SU-DHL-6 (cell line): ENCODE measurements at regions not wholly inside any gene's neighbourhood (a gene's known extent, or its start where the extent isn't known, plus 50 kb on each side); places are given as distances from the start of the nearest gene placed in this dataset.

Source experiments
- EZH2phosphoT487 ChIP-seq: fragments of 200-600 bp; sonication (generic), shearing (Covaris generic); conservative IDR thresholded peaks from 2 replicates; pipeline ENCODE4 v1.6.1; 2018; ENCODE audit warnings: mild to moderate bottlenecking, antibody characterized with exemption, low read length, moderate library complexity, mixed read lengths
- TF ChIP-seq, protein P1 (sequence below): fragments of 200-600 bp; sonication (generic); IDR thresholded peaks from one replicate; pipeline ENCODE4 v1.5.1; 2017; ENCODE audit warnings: antibody characterized with exemption, mild to moderate bottlenecking, low read length, moderate library complexity; ENCODE audit not compliant: insufficient read depth, poor library complexity, severe bottlenecking

DNA sequence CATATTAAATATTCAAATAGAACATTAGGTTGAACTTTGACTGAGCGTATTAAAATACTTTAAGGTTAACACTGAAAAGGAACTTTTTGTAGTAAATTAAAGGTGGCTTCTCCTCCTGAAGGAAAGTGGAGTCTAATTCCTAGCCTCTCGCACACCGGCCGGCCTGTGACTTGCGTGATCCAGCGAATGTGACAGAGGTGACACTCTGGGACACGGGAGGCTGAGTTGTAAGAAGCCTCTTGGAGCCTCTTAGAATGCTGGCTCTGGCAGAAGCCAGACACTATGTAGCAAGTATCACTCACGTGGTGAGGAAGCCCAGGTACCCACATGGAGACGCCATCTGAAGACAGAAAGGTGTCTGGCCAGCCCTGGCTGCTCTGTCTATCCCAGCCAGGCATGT, 64.9 kb upstream of the NSMCE3 start:
- no peak for TF ChIP-seq EZH2phosphoT487
- TF ChIP-seq, protein P1, sequence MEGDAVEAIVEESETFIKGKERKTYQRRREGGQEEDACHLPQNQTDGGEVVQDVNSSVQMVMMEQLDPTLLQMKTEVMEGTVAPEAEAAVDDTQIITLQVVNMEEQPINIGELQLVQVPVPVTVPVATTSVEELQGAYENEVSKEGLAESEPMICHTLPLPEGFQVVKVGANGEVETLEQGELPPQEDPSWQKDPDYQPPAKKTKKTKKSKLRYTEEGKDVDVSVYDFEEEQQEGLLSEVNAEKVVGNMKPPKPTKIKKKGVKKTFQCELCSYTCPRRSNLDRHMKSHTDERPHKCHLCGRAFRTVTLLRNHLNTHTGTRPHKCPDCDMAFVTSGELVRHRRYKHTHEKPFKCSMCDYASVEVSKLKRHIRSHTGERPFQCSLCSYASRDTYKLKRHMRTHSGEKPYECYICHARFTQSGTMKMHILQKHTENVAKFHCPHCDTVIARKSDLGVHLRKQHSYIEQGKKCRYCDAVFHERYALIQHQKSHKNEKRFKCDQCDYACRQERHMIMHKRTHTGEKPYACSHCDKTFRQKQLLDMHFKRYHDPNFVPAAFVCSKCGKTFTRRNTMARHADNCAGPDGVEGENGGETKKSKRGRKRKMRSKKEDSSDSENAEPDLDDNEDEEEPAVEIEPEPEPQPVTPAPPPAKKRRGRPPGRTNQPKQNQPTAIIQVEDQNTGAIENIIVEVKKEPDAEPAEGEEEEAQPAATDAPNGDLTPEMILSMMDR: no peak
